Neural progenitor cell (in vitro differentiated cells): ENCODE measurements at regions not wholly inside any gene's neighbourhood (a gene's known extent, or its start where the extent isn't known, plus 50 kb on each side); places are given as distances from the start of the nearest gene placed in this dataset.

ENCODE experiments used
- DNase-seq: peaks from one replicate; pipeline ENCODE4 v3.0.0-alpha.2; 2016; ENCODE audit warnings: low spot score
- H2AFZ ChIP-seq: fragments of 200-600 bp; sonication (generic); replicated peaks from 2 replicates; pipeline ENCODE4 v1.6.1; 2016; ENCODE audit warnings: antibody characterized with exemption
- H3F3A ChIP-seq: fragments of 200-600 bp; sonication (generic); 2 replicates; pipeline ENCODE4 v1.6.1; 2016; ENCODE audit warnings: antibody characterized with exemption, low read depth
- H3K27ac ChIP-seq: fragments of 200-600 bp; sonication (generic); 2 replicates; pipeline ENCODE4 v1.5.1; 2016; ENCODE audit warnings: mild to moderate bottlenecking
- H3K27me3 ChIP-seq: fragments of 200-600 bp; sonication (generic); 2 replicates; pipeline ENCODE4 v1.6.1; 2016; ENCODE audit warnings: mild to moderate bottlenecking, moderate library complexity
- H3K36me3 ChIP-seq: fragments of 200-600 bp; sonication (generic); 2 replicates; pipeline ENCODE4 v1.5.1; 2016
- H3K4me1 ChIP-seq: fragments of 200-600 bp; sonication (generic); 2 replicates; pipeline ENCODE4 v1.6.1; 2016; ENCODE audit warnings: mixed run types
- H3K4me2 ChIP-seq: fragments of 200-600 bp; sonication (generic); 2 replicates; pipeline ENCODE4 v1.6.1; 2016
- H3K4me3 ChIP-seq: fragments of 200-600 bp; sonication (generic); 2 replicates; pipeline ENCODE4 v1.5.1; 2016
- H3K79me2 ChIP-seq: fragments of 200-600 bp; sonication (generic); 2 replicates; pipeline ENCODE4 v1.6.1; 2016; ENCODE audit warnings: low read depth
- H3K9ac ChIP-seq: fragments of 200-600 bp; sonication (generic); 2 replicates; pipeline ENCODE4 v1.6.1; 2016
- H3K9me3 ChIP-seq: fragments of 200-600 bp; sonication (generic); 2 replicates; pipeline ENCODE4 v1.5.1; 2016; ENCODE audit warnings: low read depth
- H4K20me1 ChIP-seq: fragments of 200-600 bp; sonication (generic); 2 replicates; pipeline ENCODE4 v1.6.1; 2016; ENCODE audit warnings: low read depth
- H3K27ac Mint-ChIP-seq: 3 replicates; pipeline ENCODE4 v1.8.0; 2021; ENCODE audit warnings: mixed read lengths
- H3K27me3 Mint-ChIP-seq: 2 replicates; pipeline ENCODE4 v1.8.0; 2022; ENCODE audit warnings: low read depth, mild to moderate bottlenecking, inconsistent platforms, moderate library complexity, mixed read lengths; ENCODE audit not compliant: insufficient read depth
- H3K36me3 Mint-ChIP-seq: 3 replicates; pipeline ENCODE4 v1.8.0; 2021; ENCODE audit warnings: mixed read lengths
- H3K4me1 Mint-ChIP-seq: 3 replicates; pipeline ENCODE4 v1.8.0; 2021; ENCODE audit warnings: mixed read lengths
- H3K4me3 Mint-ChIP-seq: 3 replicates; pipeline ENCODE4 v1.8.0; 2021; ENCODE audit warnings: mild to moderate bottlenecking, moderate library complexity, mixed read lengths
- H3K9me3 Mint-ChIP-seq: 3 replicates; pipeline ENCODE4 v1.8.0; 2020; ENCODE audit warnings: mixed read lengths
- EZH2 ChIP-seq: fragments of 200-600 bp; sonication (generic); IDR thresholded peaks from 2 replicates; pipeline ENCODE4 v1.6.1; 2017; ENCODE audit warnings: antibody characterized with exemption, mild to moderate bottlenecking, moderate library complexity
- EZH2phosphoT487 ChIP-seq: fragments of 200-600 bp; sonication (generic); IDR thresholded peaks from 2 replicates; pipeline ENCODE4 v1.6.1; 2017; ENCODE audit warnings: antibody characterized with exemption
- TF ChIP-seq, protein P1 (sequence below): fragments of 200-600 bp; sonication (generic); IDR thresholded peaks from 2 replicates; pipeline ENCODE4 v1.5.1; 2017; ENCODE audit warnings: antibody characterized with exemption, mild to moderate bottlenecking

DNA sequence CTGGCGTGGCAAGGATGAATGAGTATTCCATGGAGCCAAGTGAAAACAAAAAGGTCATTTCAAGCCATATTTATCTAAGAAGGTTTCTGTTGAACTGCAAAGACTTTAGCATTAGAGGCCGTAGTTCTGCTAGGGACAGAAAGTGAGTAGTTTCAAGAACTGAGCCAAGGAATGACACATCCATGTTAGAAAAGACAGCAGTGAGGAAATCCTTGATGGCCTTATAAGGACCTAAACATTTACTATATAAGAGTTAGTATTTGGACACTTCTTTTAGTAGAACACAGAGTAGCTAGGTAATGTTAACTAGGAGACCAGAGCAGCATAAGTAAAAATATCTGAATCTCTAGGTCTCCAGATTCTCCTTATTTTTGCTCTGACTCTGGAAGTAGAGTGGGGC is 329.8 kb upstream of the SEMA3D start:
- no peaks in the 10 kb centered on the region for H3K36me3 ChIP-seq
- no peak overlapping the region for H3K9ac ChIP-seq
- H3K4me3 ChIP-seq = no peak overlapping the region
- no peak overlapping the region for H2AFZ ChIP-seq
- no peak for DNase-seq
- Mint-ChIP-seq H3K4me1 (no peaks in the 10 kb centered on the region), H3K27me3 (no peaks in the 10 kb centered on the region), H3K4me3 (no peak overlapping the region), H3K27ac (no peak overlapping the region), H3K9me3 (no peaks in the 10 kb centered on the region), H3K36me3 (no peaks in the 10 kb centered on the region)
- no peaks in the 10 kb centered on the region for H3K9me3 ChIP-seq
- no peaks in the 10 kb centered on the region for H3K4me1 ChIP-seq
- H3K4me2 ChIP-seq = no peak overlapping the region
- TF ChIP-seq EZH2phosphoT487 (no peak), EZH2 (no peak)
- TF ChIP-seq, protein P1, sequence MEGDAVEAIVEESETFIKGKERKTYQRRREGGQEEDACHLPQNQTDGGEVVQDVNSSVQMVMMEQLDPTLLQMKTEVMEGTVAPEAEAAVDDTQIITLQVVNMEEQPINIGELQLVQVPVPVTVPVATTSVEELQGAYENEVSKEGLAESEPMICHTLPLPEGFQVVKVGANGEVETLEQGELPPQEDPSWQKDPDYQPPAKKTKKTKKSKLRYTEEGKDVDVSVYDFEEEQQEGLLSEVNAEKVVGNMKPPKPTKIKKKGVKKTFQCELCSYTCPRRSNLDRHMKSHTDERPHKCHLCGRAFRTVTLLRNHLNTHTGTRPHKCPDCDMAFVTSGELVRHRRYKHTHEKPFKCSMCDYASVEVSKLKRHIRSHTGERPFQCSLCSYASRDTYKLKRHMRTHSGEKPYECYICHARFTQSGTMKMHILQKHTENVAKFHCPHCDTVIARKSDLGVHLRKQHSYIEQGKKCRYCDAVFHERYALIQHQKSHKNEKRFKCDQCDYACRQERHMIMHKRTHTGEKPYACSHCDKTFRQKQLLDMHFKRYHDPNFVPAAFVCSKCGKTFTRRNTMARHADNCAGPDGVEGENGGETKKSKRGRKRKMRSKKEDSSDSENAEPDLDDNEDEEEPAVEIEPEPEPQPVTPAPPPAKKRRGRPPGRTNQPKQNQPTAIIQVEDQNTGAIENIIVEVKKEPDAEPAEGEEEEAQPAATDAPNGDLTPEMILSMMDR = no peak
- H3F3A ChIP-seq = no peaks in the 10 kb centered on the region
- H3K27ac ChIP-seq = no peak overlapping the region
- H3K79me2 ChIP-seq = no peaks in the 10 kb centered on the region
- no peaks in the 10 kb centered on the region for H3K27me3 ChIP-seq
- no peaks in the 10 kb centered on the region for H4K20me1 ChIP-seq

DNA sequence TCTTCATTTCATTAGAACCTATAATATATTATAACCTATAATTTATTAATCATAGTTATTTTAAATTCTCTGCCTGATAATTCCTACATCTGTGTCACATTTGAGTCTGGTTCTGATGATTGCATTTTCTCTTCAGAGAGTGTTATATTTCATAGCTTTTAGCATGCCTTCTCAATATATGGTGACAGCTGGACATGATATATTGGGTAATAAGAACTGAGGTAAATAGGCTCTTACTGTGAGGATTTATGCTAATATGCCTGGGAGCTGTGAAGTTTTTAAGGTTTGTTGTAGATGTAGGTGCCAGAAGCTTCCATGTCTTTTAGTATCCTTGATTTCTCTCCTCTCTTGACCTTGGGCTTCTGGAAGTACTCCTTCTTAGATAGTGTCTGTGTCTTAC is 325.9 kb upstream of the SEMA3D start:
- Mint-ChIP-seq H3K4me3 (no peak overlapping the region), H3K27me3 (no peaks in the 10 kb centered on the region), H3K36me3 (no peaks in the 10 kb centered on the region), H3K4me1 (no peaks in the 10 kb centered on the region), H3K9me3 (no peaks in the 10 kb centered on the region), H3K27ac (no peak overlapping the region)
- Histone ChIP-seq H3K4me1 (no peaks in the 10 kb centered on the region), H3K27ac (no peak overlapping the region), H3K27me3 (no peaks in the 10 kb centered on the region), H3K36me3 (no peaks in the 10 kb centered on the region), H3K4me3 (no peak overlapping the region), H3F3A (no peaks in the 10 kb centered on the region), H3K9me3 (no peaks in the 10 kb centered on the region), H2AFZ (no peak overlapping the region), H4K20me1 (no peaks in the 10 kb centered on the region), H3K4me2 (no peak overlapping the region), H3K79me2 (no peaks in the 10 kb centered on the region), H3K9ac (no peak overlapping the region)
- DNase-seq = no peak
- TF ChIP-seq, protein P1 = no peak
- TF ChIP-seq EZH2phosphoT487 (no peak), EZH2 (no peak)

GRCh38 chr7:85510287-85510686 is 323.4 kb upstream of the SEMA3D start:
- Histone ChIP-seq H3K27ac (no peak overlapping the region), H3F3A (no peaks in the 10 kb centered on the region), H3K27me3 (no peaks in the 10 kb centered on the region), H4K20me1 (no peaks in the 10 kb centered on the region), H3K4me1 (no peaks in the 10 kb centered on the region), H3K36me3 (no peaks in the 10 kb centered on the region), H3K4me2 (no peak overlapping the region), H3K9ac (no peak overlapping the region), H3K9me3 (no peaks in the 10 kb centered on the region), H3K79me2 (no peaks in the 10 kb centered on the region), H2AFZ (no peak overlapping the region), H3K4me3 (no peak overlapping the region)
- Mint-ChIP-seq H3K4me1 (no peaks in the 10 kb centered on the region), H3K9me3 (no peaks in the 10 kb centered on the region), H3K27me3 (no peaks in the 10 kb centered on the region), H3K27ac (no peak overlapping the region), H3K36me3 (no peaks in the 10 kb centered on the region), H3K4me3 (no peak overlapping the region)
- TF ChIP-seq EZH2phosphoT487 = no peak
- TF ChIP-seq, protein P1 = no peak
- no peak for TF ChIP-seq EZH2
- no peak for DNase-seq

DNA sequence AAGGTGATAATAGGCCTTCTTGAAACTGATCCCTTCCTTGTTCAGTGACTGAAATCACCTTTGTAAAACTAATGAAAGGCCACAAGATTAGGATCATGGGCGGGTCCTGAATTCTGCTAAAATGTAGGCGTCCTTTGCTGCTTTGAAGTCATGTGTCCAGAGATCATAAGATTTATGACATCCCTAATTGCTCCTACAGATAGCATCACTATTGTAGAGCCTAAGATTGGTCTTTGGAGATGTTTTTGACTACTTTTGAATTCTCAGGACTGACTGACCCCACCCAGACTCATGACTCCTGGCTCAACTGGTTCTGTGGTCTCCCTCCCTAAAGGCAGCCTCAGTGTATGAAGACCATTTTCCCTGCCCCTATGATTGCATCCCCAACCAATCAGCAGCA is 322.6 kb upstream of the SEMA3D start:
- Histone ChIP-seq H3K27me3 (no peaks in the 10 kb centered on the region), H3K36me3 (no peaks in the 10 kb centered on the region), H4K20me1 (no peaks in the 10 kb centered on the region), H3F3A (no peaks in the 10 kb centered on the region), H3K9ac (no peak overlapping the region), H2AFZ (no peak overlapping the region), H3K79me2 (no peaks in the 10 kb centered on the region), H3K4me2 (no peak overlapping the region), H3K4me1 (no peaks in the 10 kb centered on the region), H3K9me3 (no peaks in the 10 kb centered on the region), H3K4me3 (no peak overlapping the region), H3K27ac (no peak overlapping the region)
- TF ChIP-seq EZH2phosphoT487 = no peak
- no peak for TF ChIP-seq EZH2
- TF ChIP-seq, protein P1 = no peak
- H3K4me1 Mint-ChIP-seq = no peaks in the 10 kb centered on the region
- H3K27ac Mint-ChIP-seq = no peak overlapping the region
- H3K27me3 Mint-ChIP-seq = no peaks in the 10 kb centered on the region
- no peaks in the 10 kb centered on the region for H3K36me3 Mint-ChIP-seq
- no peak overlapping the region for H3K4me3 Mint-ChIP-seq
- H3K9me3 Mint-ChIP-seq = no peaks in the 10 kb centered on the region
- DNase-seq = no peak
